Skin of body (tissue), 1 donor: ENCODE measurements at regions not wholly inside any gene's neighbourhood (a gene's known extent, or its start where the extent isn't known, plus 50 kb on each side); places are given as distances from the start of the nearest gene placed in this dataset.

Experiments
- DNase-seq: peaks from one replicate; lab custom pipeline; 2025; lab: John Stamatoyannopoulos, UW

DNA sequence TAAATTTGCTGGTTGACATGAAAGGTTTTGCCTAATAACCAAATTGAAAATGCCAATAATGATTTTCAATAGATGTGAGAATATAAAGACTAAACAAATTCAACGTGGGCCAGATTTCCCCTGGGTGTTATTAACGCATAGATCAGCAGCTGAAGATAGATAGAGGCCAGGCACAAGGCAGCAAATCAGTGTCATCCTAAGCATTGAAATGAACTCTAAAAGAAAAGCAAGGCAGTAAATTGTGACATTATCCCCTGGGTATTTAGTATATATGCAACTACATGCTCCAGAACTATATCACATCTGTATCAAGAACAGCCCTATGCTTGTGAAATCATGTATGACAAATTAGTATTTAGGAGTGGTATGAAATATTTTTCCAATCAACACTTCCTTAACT, 167.1 kb upstream of the EPHA3 start:
- no peak for DNase-seq

DNA sequence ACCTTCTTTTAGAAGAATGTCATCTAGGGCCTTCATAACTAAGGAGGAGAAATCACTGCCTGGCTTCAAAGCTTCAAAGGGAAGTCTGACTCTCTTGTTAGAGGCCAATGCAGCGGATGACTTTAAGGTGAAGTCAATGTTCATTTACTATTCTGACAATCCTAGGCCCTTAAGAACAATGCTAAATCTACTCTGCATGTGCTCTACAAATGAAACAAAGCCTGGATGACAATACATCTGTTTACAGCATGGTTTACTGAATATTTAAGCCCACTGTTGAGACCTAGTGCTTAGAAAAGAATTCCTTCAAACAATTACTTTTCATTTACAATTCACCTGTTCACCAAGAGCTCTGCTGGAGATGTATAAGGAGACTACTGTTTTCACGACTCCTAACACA, 160.4 kb upstream of the EPHA3 start:
- DNase-seq, result no peak

DNA sequence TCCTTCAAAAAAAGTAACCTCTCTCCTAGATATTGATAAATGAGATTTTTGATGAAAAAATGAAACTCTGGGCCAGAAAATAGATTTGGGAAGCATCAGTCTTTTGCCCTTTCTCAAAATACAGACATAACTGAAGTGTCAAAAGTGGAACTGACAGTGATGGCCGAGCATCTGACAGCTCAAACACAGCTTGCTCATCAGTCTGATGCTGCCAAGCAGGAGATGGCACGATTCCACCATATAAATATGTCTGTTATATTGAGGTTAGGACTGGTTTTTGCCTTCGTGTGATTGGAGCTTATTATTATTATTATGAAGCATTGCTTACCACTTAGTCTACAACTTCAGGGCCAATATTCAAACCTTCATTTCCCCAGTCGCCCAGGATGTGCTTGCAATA, 152.6 kb upstream of the EPHA3 start:
- no peak for DNase-seq

DNA sequence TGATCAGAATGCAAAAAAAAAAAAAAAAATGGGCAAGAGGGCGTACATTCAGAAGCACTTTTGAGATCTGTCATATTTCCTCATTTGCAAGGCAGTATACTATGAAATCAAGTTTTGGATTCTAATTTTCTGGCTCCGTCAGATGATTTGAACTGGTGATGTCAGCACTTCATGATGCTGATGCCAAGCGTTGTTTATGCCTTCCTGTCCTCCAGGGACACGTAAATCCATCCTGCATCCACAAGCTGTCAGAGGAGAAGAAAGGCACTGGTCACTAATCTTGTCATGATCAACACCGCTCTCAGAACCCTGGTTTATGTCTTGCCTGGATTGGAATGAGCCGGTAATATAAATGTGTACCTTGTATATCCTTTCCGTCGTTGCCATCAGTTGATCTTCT, 152.1 kb upstream of the EPHA3 start:
- no peak for DNase-seq

DNA sequence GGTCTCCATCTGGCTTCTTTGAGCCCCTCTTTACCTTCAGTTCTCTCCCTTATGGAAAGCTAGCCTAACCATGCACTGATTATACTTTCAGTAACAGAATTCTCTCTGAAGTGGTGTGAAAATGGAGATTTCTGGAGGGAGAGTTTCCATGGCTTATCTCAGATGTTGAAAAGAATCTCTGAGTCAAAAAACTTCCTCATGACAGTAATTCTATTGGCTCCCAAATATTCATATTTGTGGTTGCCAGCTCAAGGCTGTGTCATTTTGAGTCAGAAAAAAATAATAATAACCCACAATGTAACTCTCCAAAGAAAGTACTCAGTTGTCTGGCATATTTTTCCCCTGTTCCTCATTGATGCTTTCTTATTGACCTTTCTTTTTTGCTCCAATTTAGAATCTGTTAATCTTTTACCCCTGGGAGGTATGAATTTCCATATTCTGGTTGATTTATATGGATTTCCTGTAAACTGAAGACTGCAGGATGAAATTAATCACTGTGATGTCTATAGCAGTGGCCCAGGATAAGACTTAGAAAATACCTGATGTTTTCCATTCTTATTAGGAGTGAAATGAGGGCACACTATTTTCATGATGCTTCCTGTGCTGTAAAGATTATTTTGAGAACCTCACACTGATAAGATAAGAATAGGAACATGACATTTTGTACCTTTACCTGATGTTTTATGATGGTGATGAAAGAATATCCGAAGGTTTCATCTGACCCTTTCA, 149.5 kb upstream of the EPHA3 start:
- DNase-seq, result no peak

DNA sequence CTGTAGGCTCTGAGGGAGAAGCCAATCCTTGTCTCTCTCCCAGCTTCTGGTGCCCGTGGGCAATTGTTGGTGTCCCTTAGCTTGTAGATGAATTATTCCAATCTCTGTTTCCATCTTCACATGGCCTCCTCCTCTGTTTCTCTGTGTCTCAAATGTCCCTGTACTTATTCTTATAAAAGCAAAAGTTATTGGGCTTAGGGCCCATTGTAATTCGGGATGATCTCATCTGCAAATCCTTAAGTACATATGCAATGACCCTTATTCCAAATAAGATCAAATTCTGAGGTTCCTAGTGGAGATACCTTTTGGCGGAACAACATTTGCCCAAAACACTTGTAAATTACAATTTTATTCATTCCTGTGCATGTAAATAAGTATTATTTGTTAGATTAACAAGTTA, 147.4 kb upstream of the EPHA3 start:
- no peak for DNase-seq

DNA sequence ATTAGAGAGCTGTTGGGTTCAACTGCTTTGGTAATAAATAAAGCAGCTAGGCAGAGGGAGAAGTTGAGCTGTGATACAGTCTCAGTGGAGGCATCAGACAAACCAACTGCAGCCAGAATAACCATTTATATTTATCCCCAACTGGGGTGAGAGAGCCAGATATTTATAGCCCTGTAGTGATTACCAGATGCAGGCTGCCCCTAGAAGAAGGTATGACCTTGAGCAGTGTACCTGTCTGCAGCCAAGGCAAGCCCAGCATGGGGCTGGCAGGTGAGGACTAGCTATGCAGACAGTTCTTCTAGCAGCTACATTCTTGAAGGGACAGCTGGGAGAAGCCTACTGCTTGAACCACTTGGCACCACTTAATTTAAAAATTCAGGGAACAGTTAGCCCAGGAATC, 144.4 kb upstream of the EPHA3 start:
- DNase-seq, result no peak

DNA sequence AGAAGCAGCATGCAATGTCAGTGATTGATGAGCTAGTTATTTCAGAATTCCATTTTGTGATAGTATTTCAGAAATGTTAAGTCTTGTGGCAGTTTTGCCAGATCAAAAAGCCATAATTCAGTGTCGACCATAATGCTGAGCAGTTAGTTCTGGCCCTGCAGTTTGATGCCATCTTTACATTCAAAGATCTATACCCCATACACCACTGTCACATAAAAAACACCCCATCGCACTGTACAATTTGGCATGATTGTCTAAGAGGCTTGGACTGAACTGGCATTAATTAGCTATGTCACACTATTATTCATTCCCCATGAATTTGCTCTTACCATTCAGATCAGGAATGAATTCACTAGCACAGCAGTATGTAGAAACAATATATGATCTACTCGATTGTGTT, 127.7 kb upstream of the EPHA3 start:
- DNase-seq, result no peak

DNA sequence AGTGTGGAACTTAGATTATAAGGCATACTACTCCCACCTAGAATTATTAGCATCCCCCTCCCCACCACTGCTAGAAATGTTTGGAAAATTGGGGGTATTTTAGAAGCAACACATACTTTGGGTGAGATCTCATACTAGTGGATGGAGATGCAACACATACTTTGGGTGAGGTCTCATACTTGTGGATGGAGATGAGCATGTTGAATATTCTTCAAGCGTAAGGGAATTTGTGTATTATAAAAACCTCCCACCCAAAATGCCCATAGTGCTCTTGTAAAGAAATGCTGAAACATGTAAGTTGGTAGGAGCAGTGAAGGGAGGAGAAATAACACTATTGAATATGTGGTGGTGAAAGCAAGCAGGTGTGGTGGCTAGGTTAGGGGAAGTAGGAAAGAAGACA, 124.0 kb upstream of the EPHA3 start:
- no peak for DNase-seq

DNA sequence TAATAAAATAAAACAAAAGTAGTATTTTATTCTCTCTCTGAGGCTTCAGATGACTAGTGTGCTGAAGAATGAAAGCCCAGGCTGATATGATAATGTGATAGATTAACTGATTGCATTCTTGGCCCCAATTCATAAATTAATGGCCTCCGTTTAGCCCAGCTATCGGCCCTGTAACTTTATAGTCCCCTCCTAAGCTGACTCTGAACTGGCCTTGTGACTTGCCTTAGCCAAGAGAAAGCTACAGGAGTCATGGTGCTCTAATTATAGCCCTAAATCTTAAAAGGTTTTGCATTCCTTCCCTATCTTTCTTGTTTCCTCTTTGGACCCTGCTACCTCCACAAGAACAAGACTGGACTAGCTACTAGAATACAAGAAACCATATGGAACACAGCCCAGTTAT, 123.2 kb upstream of the EPHA3 start:
- no peak for DNase-seq

DNA sequence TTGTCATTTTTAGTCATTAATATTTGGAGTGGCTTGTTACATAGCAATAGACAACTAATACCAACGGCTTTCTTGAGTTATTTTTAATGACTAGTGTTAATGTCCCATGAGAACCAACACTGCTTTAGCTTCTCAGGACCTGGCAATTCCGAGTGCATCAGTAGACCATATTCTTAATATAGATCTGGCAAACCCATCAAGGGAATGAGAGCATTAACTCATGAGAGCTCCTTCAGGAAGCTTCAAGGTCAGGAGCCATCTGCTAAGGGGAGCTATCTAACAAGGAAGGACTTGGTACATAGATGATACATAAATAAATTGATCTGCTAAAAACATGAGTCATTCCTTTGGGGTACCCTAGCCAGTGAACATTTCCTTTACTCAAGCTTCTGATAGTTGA, 122.6 kb upstream of the EPHA3 start:
- DNase-seq, result no peak

DNA sequence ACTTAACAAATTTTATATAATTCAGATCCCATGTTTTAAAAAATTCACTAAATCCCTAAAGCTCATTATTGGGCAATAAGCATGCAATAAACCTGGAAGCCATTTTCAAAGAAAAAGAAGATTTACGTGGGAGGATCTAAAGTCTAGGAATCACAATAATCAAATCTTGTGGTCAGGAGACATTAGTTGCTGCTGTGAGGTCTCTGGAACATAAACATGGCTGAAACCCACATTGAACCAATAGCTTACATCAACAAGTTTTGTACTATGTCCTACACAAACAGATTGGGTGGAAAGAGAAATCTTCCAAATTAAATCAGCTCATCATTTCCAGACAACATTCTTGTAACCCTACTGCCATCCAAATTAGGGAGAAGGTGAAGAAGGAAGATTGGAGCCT, 121.9 kb upstream of the EPHA3 start:
- DNase-seq, result no peak

DNA sequence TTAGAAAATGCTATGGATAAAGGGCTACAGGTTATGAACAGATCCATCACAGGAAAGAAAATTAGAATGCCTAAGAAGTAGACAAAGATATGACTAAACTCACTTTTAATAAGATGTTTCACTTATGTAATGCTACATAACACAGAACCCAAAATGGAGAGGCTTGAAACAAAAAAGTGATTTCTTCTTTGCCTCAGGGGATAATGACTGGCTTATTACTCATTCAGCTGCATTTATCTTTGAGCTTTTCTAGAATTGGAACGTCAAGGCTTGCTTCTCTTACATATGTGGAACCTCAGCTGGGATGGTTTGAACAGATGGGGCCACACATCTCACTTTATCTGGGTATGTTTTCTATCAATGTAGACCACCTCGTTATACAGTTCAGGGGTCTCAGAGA, 120.6 kb upstream of the EPHA3 start:
- no peak for DNase-seq

DNA sequence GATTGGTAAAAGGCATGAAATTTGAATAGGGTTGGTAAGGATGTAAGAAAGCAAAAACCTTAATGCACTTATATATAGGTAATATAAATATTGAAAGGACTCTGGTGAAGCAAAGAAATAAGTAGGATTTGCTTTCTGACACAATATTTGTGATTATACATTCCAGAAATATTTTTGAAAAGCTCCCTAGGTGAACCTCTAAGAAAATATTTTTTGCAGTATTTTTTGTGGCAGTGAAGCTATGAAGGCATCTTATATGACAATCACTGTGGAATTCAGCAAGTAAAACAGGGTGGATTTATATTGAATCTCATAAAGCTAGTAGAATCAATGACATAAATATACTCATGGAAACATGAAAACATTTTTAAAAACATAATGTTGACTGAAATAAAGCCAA, 119.6 kb upstream of the EPHA3 start:
- DNase-seq, result no peak

DNA sequence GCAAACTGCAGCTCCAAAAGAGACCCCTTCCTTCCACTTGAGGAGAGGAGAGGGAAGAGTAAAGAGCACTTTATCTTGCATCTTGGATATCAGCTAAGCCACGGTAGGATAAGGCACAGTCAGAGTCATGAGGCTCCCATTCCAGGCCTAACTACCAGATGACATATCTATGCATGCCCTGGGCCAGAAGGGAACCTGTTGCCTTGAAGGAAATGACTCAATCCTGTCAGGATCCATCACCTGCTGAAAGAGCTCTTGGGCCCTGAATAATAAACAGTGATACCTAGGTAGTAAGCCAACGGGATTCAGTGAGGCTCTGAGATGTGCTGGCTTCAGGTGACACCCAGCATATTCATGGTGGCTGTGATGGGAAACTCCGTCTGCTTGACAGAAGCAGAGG, 118.5 kb upstream of the EPHA3 start:
- no peak for DNase-seq

DNA sequence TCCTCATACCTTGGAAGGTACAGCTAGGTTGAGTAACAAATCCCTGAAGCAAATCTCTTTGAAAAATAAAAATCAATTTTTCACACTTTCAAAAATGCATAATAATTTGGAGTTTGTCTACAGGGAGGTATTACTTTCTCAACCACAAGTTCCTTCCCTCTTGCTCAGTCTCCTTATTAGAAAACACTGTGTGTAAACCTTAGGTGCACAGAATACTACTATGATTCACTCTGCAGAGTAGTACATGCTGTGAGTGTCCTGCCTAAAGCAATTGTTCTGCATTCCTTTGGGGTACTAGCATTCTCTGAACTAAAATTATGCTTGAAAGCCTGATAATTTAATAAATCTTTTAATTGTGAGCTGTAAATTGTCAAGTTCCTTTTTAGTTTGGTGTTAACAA, 115.9 kb upstream of the EPHA3 start:
- no peak for DNase-seq

DNA sequence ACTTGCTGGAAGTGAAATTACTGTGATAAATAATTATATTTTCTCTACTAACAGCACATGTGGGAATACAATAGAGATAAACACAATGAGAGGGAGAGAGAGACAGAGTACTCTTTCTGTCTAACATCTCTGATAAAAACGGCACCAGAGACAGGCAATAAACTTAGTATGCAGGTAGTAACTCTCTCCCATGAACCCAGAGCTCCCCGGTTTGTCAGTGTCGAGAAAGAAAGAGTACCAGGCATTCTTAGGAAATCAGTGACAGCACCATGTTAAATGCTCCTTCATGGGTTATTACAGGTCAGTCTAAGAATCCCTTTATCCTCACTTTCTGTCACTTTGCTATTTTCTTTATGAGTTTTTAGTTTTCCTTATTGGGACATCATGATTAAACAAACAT, 110.7 kb upstream of the EPHA3 start:
- DNase-seq, result no peak

DNA sequence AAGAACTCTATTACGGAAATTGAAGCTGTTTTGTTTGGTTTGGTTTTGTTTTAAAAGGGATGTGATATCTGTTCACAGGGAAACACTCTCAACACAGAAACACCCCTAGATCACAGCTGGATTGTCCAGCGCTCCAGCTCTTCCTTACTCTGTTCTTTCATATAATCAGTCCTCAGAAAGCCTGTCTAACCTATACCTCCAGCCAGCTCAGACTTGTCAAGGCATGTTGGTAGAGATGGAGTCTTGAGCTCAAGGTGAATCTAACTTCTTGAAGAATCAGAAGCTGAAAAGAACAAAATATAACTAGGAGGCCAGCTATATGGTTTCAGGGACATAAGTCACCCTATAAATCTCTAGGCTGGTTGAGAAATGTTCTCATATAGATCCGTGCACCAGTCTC, 110.2 kb upstream of the EPHA3 start:
- no peak for DNase-seq

DNA sequence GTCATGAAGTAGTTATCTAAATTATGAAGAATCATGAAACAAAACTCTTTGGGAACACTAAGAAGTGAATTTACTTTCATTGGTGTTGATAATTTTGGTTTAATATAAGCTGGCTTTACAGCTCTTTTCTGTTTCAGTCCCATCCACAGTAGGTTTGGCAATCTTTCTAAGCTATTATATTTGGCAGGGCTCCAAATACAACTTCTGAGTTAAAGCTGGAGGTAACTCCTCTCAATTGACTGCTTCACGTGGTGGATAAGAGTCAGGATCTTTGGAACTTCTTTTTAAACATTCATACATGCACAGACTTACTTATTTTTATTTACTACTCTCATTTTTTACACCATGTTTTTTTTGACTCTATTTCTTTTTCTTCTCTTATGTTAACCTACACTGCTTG, 106.5 kb upstream of the EPHA3 start:
- DNase-seq, result no peak

DNA sequence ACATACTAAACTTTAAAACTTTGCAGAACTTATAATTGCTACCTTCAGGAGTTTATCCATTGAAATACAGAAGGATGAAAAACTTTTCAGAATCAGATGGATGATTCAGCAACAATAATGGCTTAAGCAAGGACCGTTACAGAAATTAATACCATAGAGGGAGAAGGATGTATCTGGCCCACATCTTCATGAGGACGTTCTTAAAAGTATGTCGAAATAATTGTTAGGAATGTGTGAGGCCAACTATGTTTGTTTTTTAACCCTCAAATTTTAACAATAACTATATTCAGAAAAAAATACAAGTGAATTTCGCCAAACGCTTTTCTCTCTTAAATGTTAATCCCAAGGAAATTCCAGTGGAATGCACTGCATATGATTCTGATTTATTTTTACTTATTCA, 105.2 kb upstream of the EPHA3 start:
- DNase-seq, result peak; percentile 49

DNA sequence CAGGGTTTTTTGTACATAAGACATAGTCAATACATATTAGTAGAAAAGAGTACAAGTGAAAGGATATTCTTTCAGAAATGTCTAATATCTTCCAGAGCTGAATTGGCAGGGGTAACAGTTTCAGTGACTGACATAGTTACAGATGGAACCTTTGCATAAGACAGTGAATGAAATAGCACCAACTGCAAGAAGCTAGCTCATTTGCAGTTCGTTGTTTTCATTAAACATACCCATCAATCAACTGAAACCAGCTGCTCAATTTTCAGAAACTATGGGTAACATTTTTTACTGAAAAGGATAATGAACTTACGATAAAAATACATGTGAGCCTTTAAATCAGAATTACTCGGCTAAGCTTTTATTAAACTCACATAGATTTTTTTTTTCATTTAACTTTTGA, 93.9 kb upstream of the EPHA3 start:
- DNase-seq, result no peak

DNA sequence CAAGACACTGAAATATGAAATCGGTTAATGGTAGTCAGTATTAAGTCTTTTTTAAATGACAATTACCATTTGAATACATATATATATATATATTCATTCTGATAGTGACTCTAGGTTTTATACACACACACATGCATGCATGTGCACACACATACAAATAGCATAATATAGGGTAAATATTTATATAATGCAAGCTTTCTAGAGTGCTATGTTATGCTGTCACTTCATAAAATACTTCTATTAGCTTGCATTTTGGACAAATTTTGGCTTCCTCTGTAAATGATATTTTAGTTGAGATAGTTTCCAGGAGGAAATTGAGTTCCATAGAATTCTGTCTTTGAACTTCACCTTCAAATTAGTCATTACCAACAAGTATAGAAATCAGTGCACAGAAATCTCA, 89.9 kb upstream of the EPHA3 start:
- DNase-seq, result no peak

DNA sequence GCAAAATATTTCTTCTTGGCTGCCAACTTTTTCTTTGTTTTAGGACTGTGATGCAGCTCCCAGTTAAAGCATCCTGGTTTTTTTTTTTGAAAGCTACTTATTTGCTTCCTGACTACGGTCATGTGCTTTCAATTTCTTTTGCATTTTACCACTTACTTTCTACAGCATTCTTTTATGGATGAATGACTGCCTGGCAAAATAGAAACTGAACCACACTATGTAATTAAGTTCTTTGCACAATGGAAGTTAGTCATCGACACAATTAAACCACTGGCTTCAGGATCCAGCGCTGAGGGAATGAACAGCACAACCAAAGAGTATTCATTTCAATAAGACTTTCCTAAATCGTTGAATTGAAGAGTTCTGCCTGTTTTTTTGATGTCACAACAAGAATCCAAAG, 82.2 kb upstream of the EPHA3 start:
- peak; percentile 27 for DNase-seq

DNA sequence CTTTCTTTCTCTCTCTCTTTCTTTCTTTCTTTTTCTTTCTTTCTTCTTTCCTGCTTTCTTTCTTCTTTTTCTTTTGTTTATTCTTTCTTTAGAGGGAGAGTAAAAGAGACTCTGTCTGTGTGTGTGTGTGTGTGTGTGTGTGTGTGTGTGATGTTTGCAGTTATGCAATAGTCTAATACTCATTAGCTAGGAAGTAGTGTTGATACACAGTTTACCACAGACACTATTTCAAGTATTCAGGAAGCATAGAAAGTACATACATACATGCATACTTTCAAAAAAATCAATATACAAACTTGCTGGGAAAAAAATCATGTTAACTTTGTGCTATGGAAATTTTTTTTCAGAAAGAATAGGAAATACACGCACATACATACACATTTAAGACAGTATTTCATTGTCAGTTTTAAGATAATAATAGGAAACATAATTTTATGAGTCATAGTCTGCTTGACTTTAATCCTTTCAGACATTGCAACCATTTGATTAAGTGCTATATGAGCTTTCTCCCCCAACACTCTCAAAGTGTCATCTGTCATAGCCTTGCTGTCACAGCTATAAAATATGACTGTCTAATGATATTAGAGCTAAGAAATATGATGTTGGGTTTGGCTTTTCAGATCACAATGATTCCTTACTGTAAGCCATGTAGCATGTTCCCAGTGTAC, 74.9 kb upstream of the EPHA3 start:
- no peak for DNase-seq
